NB4 (cell line): ENCODE measurements at regions not wholly inside any gene's neighbourhood (a gene's known extent, or its start where the extent isn't known, plus 50 kb on each side); places are given as distances from the start of the nearest gene placed in this dataset.
"Not testable (repeated sequence)": the region's sequence is repeated elsewhere in the genome, so short reads cannot be mapped to it uniquely, and the experiment has no call there.

ENCODE experiments used
- CTCF ChIP-seq: IDR thresholded peaks from one replicate; pipeline ENCODE4 v1.5.1; 2012; ENCODE audit warnings: low read depth, low read length
- MAX ChIP-seq: IDR thresholded peaks from 2 replicates; pipeline ENCODE4 v1.6.1; 2011; ENCODE audit warnings: low read depth, low read length
- MYC ChIP-seq: IDR thresholded peaks from 2 replicates; pipeline ENCODE4 v1.6.1; 2011; ENCODE audit warnings: low read depth, low read length
- POLR2A ChIP-seq: IDR thresholded peaks from 2 replicates; pipeline ENCODE4 v1.6.1; 2011; ENCODE audit warnings: mild to moderate bottlenecking; ENCODE audit not compliant: insufficient read length; ENCODE audit errors: extremely low read depth

- TF ChIP-seq CTCF, POLR2A, MYC, MAX: not testable (repeated sequence)
These were observed 294.1 kb upstream of the TEKT4 start for GRCh38 chr2:94577160-94577559.
